Naive thymus-derived CD8-positive, alpha-beta T cell (primary cell): ENCODE measurements at regions not wholly inside any gene's neighbourhood (a gene's known extent, or its start where the extent isn't known, plus 50 kb on each side); places are given as distances from the start of the nearest gene placed in this dataset.

ENCODE experiments used
- ATAC-seq, 2 donors: fragments of 150-1000 bp; cut with Tn5 transposase in 1 of 2; sonication (Bioruptor Pico), chemical (Tn5 transposase) in 1 of 2; 1 replicate in 1 of 2; 2 replicates in 1 of 2; pipeline ENCODE4 v1.10.0; 2021; ENCODE audit warnings: mild to moderate bottlenecking in 2 of 2, moderate library complexity in 2 of 2
- POLR2A ChIA-PET: fragments of 350-600 bp; sonication (Branson Sonifier 250); formaldehyde crosslinking; loops from one replicate; lab custom pipeline; 2021; ENCODE audit warnings: antibody characterized with exemption; lab: Charles Lee
- DNase-seq, 10 donors: peaks; one replicate each; pipeline versions ENCODE4 v3.0.0 to v3.0.0-alpha.2; 2020 to 2022
- H3K27ac Mint-ChIP-seq, 10 donors: one replicate each; pipeline ENCODE4 v1.8.0; 2020 to 2022; ENCODE audit warnings: mild to moderate bottlenecking in 10 of 10, mixed read lengths in 10 of 10, moderate library complexity in 4 of 10, inconsistent platforms in 1 of 10
- H3K27me3 Mint-ChIP-seq, 5 donors: one replicate each; pipeline ENCODE4 v1.8.0; 2021 to 2022; ENCODE audit warnings: mixed read lengths in 5 of 5
- H3K36me3 Mint-ChIP-seq, 3 donors: one replicate each; pipeline ENCODE4 v1.8.0; 2020 to 2022; ENCODE audit warnings: mixed read lengths in 3 of 3, mild to moderate bottlenecking in 2 of 3, inconsistent platforms in 1 of 3
- H3K4me1 Mint-ChIP-seq, 4 donors: one replicate each; pipeline ENCODE4 v1.8.0; 2021 to 2022; ENCODE audit warnings: mixed read lengths in 4 of 4
- H3K4me3 Mint-ChIP-seq, 10 donors: one replicate each; pipeline ENCODE4 v1.8.0; 2020 to 2022; ENCODE audit warnings: mild to moderate bottlenecking in 10 of 10, mixed read lengths in 10 of 10, moderate library complexity in 6 of 10, inconsistent platforms in 1 of 10
- H3K9me3 Mint-ChIP-seq, 9 donors: one replicate each; pipeline ENCODE4 v1.8.0; 2020 to 2022; ENCODE audit warnings: mixed read lengths in 9 of 9, mild to moderate bottlenecking in 3 of 9, inconsistent platforms in 1 of 9, moderate library complexity in 1 of 9

DNA sequence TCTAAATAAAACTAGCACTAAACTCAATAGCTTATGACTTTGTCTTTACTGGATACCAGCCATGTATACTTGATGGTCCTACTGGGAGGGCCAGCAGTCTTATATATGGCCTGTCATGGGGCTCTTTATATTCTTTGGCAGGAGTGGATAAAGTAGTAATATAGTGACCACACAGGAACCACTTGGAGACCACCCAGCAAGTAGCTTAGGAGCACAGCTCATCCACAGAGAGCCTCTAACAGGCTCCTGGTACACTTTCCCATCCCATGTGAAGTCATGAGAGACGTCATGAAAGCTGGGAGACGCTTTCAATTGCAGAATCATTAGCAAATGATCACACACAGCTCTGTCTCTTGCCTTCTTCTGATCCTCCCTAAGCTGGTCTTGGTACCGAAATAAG is 360.9 kb upstream of the ACVR2A start:
- no peak overlapping the region for H3K4me3 Mint-ChIP-seq
- H3K27ac Mint-ChIP-seq = no peak overlapping the region
- no peaks in the 10 kb centered on the region for H3K27me3 Mint-ChIP-seq
- no peaks in the 10 kb centered on the region for H3K4me1 Mint-ChIP-seq
- no peaks in the 10 kb centered on the region for H3K9me3 Mint-ChIP-seq
- ATAC-seq = no peak
- DNase-seq = no peak
- POLR2A ChIA-PET = no interaction called here
- no peaks in the 10 kb centered on the region for H3K36me3 Mint-ChIP-seq

DNA sequence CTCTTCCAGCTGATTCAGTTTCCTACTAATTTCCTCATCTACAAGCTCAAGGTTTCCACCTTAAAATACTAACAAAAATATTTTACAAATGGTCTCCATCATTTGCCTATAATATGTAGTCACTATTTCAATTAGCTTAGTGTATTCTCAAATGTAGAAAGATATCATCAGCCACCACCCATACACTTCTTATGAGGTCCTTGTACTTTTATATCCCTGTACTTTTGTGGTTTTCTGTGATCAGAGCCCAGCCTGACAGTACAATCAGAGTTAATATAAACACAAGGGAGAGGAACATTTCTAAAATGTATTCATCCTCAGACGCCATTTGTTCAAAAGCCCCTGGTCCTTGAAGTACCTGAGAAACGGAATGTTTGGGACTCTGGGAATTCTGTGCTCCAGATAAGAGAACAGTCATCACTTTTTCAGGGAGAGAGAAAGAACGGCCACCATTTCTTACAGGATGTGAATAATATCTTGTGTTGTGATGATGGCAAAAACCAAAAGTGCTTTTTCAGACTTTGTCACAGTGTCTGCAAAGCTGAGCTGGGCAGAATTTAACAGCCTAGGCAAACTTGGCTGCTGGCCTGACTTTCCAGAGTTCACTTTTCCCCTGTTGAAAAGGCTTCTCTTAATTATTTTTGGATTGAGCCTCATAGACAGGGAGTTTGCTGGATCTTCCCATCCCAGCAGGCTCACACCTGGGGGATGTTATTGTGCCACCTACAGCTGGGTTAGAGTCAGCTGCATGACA is 361.7 kb upstream of the ACVR2A start:
- POLR2A ChIA-PET = no interaction called here
- H3K27me3 Mint-ChIP-seq = no peaks in the 10 kb centered on the region
- H3K27ac Mint-ChIP-seq = no peak overlapping the region
- no peaks in the 10 kb centered on the region for H3K9me3 Mint-ChIP-seq
- H3K36me3 Mint-ChIP-seq = no peaks in the 10 kb centered on the region
- H3K4me1 Mint-ChIP-seq = no peaks in the 10 kb centered on the region
- no peak for DNase-seq
- no peak for ATAC-seq
- no peak overlapping the region for H3K4me3 Mint-ChIP-seq

DNA sequence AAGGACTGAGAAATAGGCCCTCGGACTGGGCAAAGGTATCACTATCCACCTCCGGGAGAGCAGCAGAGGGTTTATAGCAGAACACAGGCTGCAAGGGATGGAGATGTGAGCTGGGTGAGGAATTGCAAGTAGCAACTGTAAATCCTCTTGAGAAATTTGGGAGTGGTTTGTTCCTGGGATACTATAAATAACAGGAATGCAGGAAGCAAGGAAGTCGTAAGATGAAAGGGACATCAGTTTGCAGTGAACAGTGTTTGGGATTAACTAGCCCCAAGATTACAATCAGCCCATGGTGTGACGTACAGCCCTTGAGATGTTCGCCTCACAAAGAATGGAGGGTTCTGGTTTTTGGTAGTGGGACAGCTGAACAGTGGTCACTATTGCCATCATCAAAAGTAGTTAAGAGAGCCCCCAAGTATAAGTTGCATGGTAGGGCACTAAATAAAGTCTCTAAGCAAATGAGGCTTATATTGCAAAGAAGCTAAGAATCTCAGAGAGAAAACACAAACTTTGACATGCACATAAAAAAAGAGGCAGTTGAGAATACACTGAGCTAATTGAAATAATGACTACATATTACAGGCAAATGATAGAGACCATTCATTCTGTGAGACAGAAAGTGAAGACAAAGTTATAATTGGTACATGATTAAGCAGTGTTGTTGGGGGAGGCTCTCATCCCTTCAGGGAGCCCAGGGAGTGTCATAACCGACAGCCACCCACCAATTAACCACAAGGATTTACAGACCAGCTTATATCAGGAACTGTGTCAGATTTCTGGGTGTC is 362.5 kb upstream of the ACVR2A start:
- ATAC-seq = no peak
- H3K27ac Mint-ChIP-seq = no peak overlapping the region
- no peak for DNase-seq
- H3K4me1 Mint-ChIP-seq = no peaks in the 10 kb centered on the region
- no peaks in the 10 kb centered on the region for H3K9me3 Mint-ChIP-seq
- H3K36me3 Mint-ChIP-seq = no peaks in the 10 kb centered on the region
- H3K27me3 Mint-ChIP-seq = no peaks in the 10 kb centered on the region
- POLR2A ChIA-PET = no interaction called here
- H3K4me3 Mint-ChIP-seq = no peak overlapping the region

DNA sequence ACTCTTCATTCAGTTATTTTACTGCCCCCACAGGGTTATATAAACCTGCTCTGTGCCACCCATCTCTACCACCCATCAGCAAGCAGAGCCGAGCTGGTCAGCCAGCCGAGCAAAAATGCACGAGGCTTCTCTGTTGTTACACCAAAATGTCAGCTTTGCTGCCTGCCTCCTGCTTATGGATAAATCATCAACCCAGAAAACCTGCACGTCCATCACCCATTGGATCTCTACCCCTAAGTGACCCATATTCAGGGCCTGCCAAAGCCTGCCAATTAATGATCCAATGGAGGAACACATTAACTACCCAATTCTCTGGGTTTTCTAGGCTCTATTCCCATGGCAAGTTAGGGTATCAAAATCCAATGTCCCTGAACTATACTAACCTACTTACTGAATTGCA is 365.5 kb upstream of the ACVR2A start:
- Mint-ChIP-seq H3K27ac (no peak overlapping the region), H3K9me3 (no peaks in the 10 kb centered on the region), H3K36me3 (no peaks in the 10 kb centered on the region), H3K4me3 (no peak overlapping the region), H3K27me3 (peaks cover 0 to 3% (median 0%) of the 10 kb centered on the region in 5 donors), H3K4me1 (no peaks in the 10 kb centered on the region)
- no peak for ATAC-seq
- DNase-seq = no peak
- POLR2A ChIA-PET = no interaction called here

DNA sequence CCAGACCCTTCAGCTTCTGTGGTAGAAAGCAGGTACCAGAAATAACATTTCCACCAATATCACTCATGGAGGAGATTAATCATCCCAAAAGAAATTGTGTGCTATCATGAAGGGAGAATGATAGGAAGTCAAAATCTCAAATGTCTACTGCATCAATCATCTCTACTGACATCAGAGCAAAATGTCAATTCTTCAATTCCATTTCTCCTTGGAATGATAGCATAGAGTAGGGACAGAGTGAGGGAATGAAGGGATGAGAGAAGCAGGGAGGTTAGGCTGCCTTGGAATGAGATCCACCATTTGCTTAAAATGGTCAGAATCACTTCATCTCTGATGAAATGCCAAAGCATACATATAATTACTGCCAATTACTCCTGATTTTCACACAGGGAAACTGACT is 371.8 kb upstream of the ACVR2A start:
- ATAC-seq = no peak
- H3K36me3 Mint-ChIP-seq = no peaks in the 10 kb centered on the region
- H3K9me3 Mint-ChIP-seq = no peaks in the 10 kb centered on the region
- H3K4me3 Mint-ChIP-seq = no peak overlapping the region
- peaks cover 0 to 3% (median 0%) of the 10 kb centered on the region in 5 donors for H3K27me3 Mint-ChIP-seq
- POLR2A ChIA-PET = no interaction called here
- H3K27ac Mint-ChIP-seq = no peak overlapping the region
- no peaks in the 10 kb centered on the region for H3K4me1 Mint-ChIP-seq
- no peak for DNase-seq

DNA sequence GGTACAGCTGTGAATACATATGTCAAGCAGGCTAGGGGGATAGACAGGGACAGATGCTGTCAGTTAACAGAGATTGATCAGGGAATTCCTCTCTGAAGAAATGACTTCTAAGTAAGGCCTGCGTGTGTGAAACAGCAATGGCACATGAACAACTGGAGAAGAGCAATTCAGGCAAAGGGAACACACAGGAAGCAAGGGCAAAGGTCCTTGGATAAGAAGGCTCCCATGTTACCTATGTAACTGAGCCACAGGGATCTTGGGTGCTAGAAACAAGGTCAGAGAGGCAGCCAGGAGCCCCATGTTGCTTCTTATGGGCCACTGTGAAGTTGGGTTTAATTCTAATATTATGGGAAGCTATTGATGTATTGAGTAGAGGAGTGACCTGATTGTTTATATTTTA is 373.7 kb upstream of the ACVR2A start:
- ATAC-seq = no peak
- H3K27me3 Mint-ChIP-seq = no peaks in the 10 kb centered on the region
- no peak for DNase-seq
- H3K4me1 Mint-ChIP-seq = no peaks in the 10 kb centered on the region
- POLR2A ChIA-PET = no interaction called here
- H3K4me3 Mint-ChIP-seq = no peak overlapping the region
- no peak overlapping the region for H3K27ac Mint-ChIP-seq
- H3K9me3 Mint-ChIP-seq = no peaks in the 10 kb centered on the region
- no peaks in the 10 kb centered on the region for H3K36me3 Mint-ChIP-seq

DNA sequence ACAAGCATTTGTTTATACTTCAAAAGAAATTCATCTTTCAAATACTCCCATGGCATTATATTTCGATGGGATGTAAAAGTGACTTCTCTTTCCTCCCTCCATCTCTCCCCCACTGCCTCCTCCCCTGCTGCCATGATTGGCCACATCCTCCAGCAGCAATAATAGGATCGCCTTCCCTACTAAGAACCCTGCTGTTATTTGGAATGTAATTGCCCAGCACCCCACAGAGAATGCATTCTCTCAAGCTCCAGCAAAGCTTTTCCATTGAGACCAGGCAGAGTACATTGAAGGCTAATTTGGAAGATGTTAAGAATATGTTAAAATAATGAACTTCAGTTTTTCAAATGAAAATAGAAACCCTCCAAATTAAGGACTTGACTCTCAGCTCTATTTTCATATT is 375.4 kb upstream of the ACVR2A start:
- Mint-ChIP-seq H3K4me3 (no peak overlapping the region), H3K9me3 (no peaks in the 10 kb centered on the region), H3K4me1 (no peaks in the 10 kb centered on the region), H3K36me3 (no peaks in the 10 kb centered on the region), H3K27me3 (no peaks in the 10 kb centered on the region), H3K27ac (peak overlapping the region in 1 of 10 donors; percentile 33)
- ATAC-seq (no peak), DNase-seq (no peak)
- POLR2A ChIA-PET = no interaction called here

DNA sequence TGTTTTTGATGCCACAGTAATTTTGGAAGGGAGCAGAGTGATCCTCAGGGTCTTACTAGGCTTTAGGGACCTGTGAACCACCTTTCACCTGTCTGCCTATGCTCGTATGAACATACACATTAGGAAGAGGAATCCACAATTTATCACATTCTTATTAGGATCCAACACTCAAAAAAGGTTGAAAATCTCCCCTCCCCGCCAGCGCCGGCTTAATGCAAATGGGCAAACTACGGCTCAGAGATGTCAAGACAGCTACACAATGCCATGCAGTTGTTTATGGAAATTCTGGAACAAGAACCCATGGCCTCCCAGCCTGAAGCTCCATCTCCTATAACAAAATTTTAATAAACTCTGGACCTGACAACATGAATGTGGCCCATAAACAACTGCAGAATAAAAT is 375.9 kb upstream of the ACVR2A start:
- Mint-ChIP-seq H3K36me3 (no peaks in the 10 kb centered on the region), H3K27ac (no peak overlapping the region), H3K9me3 (no peaks in the 10 kb centered on the region), H3K4me3 (no peak overlapping the region), H3K27me3 (no peaks in the 10 kb centered on the region), H3K4me1 (no peaks in the 10 kb centered on the region)
- POLR2A ChIA-PET = no interaction called here
- ATAC-seq = no peak
- no peak for DNase-seq

DNA sequence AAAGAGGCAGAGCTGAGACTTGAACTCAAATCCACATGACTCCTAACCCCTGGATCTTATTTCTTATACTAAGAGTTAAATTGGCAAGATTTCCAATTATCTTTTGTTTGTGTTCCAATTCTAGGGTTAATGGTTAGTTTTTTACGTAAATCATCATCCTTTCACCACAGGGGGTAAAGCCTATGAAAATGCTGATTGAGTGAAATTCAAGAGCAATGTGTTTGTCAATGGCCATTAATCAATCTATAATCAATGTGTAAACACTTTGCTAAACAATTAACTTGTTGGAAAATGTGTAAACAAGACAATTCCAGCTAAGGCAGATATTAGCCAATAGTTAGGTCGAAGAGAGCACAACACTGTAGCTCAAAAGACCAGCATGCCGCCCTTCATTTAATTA is 376.5 kb upstream of the ACVR2A start:
- H3K4me3 Mint-ChIP-seq = no peak overlapping the region
- POLR2A ChIA-PET = no interaction called here
- no peaks in the 10 kb centered on the region for H3K27me3 Mint-ChIP-seq
- H3K27ac Mint-ChIP-seq = no peak overlapping the region
- no peaks in the 10 kb centered on the region for H3K4me1 Mint-ChIP-seq
- no peaks in the 10 kb centered on the region for H3K36me3 Mint-ChIP-seq
- DNase-seq (no peak), ATAC-seq (no peak)
- no peaks in the 10 kb centered on the region for H3K9me3 Mint-ChIP-seq

DNA sequence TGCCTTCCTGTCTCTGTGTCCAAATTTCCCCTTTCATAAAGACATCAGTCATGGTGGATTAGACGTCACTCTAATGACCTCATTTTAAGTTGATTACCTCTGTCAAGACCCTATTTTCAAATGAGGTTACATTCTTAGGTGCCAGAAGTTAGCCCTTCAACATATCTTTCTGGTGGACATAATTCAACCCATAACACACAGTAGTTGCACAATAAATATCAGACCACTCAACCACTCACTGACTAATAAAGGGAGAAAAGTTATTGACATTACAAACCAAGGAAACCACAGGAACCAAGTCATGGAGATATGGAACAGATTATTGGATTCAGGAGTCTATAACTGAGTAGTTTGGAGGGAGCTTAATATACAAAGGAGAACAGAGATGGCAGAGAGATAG is 377.4 kb upstream of the ACVR2A start:
- DNase-seq (no peak), ATAC-seq (no peak)
- H3K4me3 Mint-ChIP-seq = no peak overlapping the region
- no peaks in the 10 kb centered on the region for H3K27me3 Mint-ChIP-seq
- no peaks in the 10 kb centered on the region for H3K36me3 Mint-ChIP-seq
- no peak overlapping the region for H3K27ac Mint-ChIP-seq
- H3K4me1 Mint-ChIP-seq = no peaks in the 10 kb centered on the region
- POLR2A ChIA-PET = no interaction called here
- no peaks in the 10 kb centered on the region for H3K9me3 Mint-ChIP-seq

DNA sequence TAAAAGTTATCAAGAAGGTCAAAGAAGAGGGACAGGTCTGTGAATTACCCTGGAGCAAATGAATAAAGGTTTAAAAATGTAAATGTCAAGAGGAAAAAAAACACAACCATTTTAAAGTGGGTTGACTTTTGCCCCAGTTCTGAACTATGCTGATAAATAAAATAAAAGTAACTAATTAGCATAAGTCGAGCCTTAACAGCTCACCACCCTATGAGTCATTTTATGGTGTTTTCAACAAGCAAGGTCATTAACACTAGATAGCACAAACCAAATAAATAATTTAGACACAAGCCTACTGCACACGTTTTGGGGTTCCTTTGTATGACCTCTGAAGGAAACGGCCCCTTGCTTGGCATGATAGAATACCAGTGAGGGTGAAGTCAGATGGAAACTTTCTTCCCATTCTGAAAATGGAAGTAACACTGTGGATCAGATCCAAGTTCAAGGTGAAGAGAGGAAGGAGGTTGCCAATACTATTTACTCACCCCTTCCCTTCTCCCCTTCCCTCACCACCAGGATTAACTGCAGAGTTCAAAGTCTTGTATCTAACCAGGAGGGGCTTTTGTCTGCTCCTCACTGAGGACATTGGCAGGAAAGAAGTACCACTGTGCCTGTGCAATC is 380.0 kb upstream of the ACVR2A start:
- DNase-seq (no peak), ATAC-seq (no peak)
- no peak overlapping the region for H3K27ac Mint-ChIP-seq
- H3K4me3 Mint-ChIP-seq = no peak overlapping the region
- no peaks in the 10 kb centered on the region for H3K36me3 Mint-ChIP-seq
- no peaks in the 10 kb centered on the region for H3K9me3 Mint-ChIP-seq
- H3K27me3 Mint-ChIP-seq = peaks cover 0 to 8% (median 0%) of the 10 kb centered on the region in 5 donors
- no peaks in the 10 kb centered on the region for H3K4me1 Mint-ChIP-seq
- POLR2A ChIA-PET = interaction anchor here (0.7 kb wide), 1 partner anchor 36 kb away, joined by 5 read pairs; no protein-coding TSS in a partner anchor

DNA sequence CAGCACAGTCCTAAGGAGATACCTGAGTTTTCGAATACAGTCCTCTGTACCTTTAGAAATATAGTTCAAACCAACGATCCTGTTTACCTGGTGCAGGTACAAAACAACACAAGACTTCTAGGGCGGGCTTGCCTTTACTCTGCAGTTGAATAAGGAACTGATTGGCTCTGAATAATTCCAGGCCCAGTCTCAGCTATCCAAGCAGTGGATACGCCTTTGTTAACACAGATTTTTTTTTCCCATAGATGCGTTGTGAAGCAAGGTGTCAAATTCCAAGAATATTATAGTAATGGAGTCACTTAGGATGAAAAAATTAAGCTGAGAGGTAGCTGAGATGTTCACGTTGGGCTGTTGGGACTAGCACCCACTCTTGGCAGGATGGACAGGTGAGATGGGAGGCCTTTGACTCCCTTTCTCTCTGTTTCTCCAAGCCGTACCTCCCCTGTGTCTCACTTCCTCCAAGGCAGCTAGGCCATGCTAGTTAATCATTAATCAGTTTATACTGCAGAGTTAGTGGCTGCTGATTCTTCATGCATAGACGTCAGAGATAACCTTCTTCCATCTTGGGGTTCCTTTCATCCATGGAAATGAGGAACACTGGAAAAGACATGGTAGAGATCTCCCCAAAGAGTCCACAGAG is 380.8 kb upstream of the ACVR2A start:
- DNase-seq = no peak
- no peak for ATAC-seq
- H3K36me3 Mint-ChIP-seq = no peaks in the 10 kb centered on the region
- H3K4me3 Mint-ChIP-seq = no peak overlapping the region
- no peak overlapping the region for H3K27ac Mint-ChIP-seq
- POLR2A ChIA-PET = no interaction called here
- no peaks in the 10 kb centered on the region for H3K4me1 Mint-ChIP-seq
- no peaks in the 10 kb centered on the region for H3K9me3 Mint-ChIP-seq
- H3K27me3 Mint-ChIP-seq = peaks cover 0 to 9% (median 0%) of the 10 kb centered on the region in 5 donors

DNA sequence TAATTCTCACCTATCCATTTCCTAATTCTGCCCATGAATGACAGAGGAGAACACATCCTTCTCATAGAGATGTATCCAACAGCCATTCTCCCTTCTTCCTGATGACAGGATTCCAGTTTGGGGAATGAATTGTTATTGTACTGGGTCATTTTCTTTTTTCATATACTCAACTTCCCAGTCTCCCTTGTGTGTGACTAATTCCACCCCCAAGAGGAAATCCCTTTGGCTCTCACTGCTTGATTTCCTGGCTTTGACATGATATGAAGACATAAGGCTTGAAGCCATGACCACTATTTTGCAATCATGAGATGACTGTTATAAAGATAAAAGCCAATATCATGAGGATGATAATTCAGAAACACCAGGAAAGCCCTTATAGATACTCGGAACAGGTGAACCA is 384.7 kb upstream of the ACVR2A start:
- no peak overlapping the region for H3K4me3 Mint-ChIP-seq
- no peak overlapping the region for H3K27ac Mint-ChIP-seq
- H3K27me3 Mint-ChIP-seq = peaks cover 0 to 9% (median 0%) of the 10 kb centered on the region in 5 donors
- ATAC-seq = no peak
- no peak for DNase-seq
- no peaks in the 10 kb centered on the region for H3K9me3 Mint-ChIP-seq
- H3K36me3 Mint-ChIP-seq = no peaks in the 10 kb centered on the region
- no peaks in the 10 kb centered on the region for H3K4me1 Mint-ChIP-seq
- POLR2A ChIA-PET = no interaction called here
